Neuronal stem cell (in vitro differentiated cells): ENCODE measurements at regions not wholly inside any gene's neighbourhood (a gene's known extent, or its start where the extent isn't known, plus 50 kb on each side); places are given as distances from the start of the nearest gene placed in this dataset.

Experiments
- DNase-seq: peaks from one replicate; pipeline ENCODE4 v3.0.0-alpha.2; 2013; ENCODE audit warnings: low spot score
- H2AFZ ChIP-seq: one replicate; pipeline ENCODE4 v1.6.1; 2013; ENCODE audit warnings: mild to moderate bottlenecking, low read length, inconsistent platforms
- H2AK5ac ChIP-seq: 2 replicates; pipeline ENCODE4 v1.6.1; 2013; ENCODE audit warnings: low read depth, mild to moderate bottlenecking, inconsistent platforms, low read length, moderate library complexity, mixed read lengths
- H2BK120ac ChIP-seq: 2 replicates; pipeline ENCODE4 v1.6.1; 2013; ENCODE audit warnings: low read depth, mild to moderate bottlenecking, inconsistent platforms, low read length, moderate library complexity, mixed read lengths
- H2BK12ac ChIP-seq: one replicate; pipeline ENCODE4 v1.6.1; 2013; ENCODE audit warnings: low read length, inconsistent platforms
- H2BK15ac ChIP-seq: 2 replicates; pipeline ENCODE4 v1.6.1; 2013; ENCODE audit warnings: mild to moderate bottlenecking, low read length, inconsistent platforms, mixed read lengths
- H2BK5ac ChIP-seq: one replicate; pipeline ENCODE4 v1.6.1; 2013; ENCODE audit warnings: inconsistent platforms, mild to moderate bottlenecking, low read length, moderate library complexity
- H3K14ac ChIP-seq: one replicate; pipeline ENCODE4 v1.6.1; 2013; ENCODE audit warnings: low read length, inconsistent platforms
- H3K18ac ChIP-seq: 2 replicates; pipeline ENCODE4 v1.6.1; 2013; ENCODE audit warnings: low read length, inconsistent platforms
- H3K23ac ChIP-seq: 2 replicates; pipeline ENCODE4 v1.6.1; 2013; ENCODE audit warnings: low read depth, mild to moderate bottlenecking, mixed read lengths, low read length, inconsistent platforms; ENCODE audit not compliant: poor library complexity
- H3K27ac ChIP-seq: replicated peaks from 3 replicates; pipeline ENCODE4 v1.5.1; 2013; ENCODE audit warnings: low read length, inconsistent platforms
- H3K27me3 ChIP-seq, 3 experiments: 2 replicates each; pipeline ENCODE4 v1.6.1; 2013; ENCODE audit warnings: low read length in 3 of 3, mild to moderate bottlenecking in 2 of 3, inconsistent platforms in 1 of 3, low read depth in 1 of 3, mixed read lengths in 1 of 3, moderate library complexity in 1 of 3; ENCODE audit not compliant: control insufficient read depth in 3 of 3, insufficient read depth in 3 of 3
- H3K36me3 ChIP-seq, 2 donors: replicated peaks in 1 of 2; 2 replicates each; pipeline ENCODE4 v1.6.1; 2013; ENCODE audit warnings: low read length in 2 of 2; ENCODE audit not compliant: control insufficient read depth in 2 of 2, insufficient read depth in 2 of 2
- H3K4ac ChIP-seq: 2 replicates; pipeline ENCODE4 v1.6.1; 2013; ENCODE audit warnings: inconsistent platforms, mild to moderate bottlenecking, low read length, moderate library complexity
- H3K4me1 ChIP-seq, 2 donors: 1 replicate in 1 of 2; 2 replicates in 1 of 2; pipeline ENCODE4 v1.6.1; 2013; ENCODE audit warnings: low read length in 2 of 2, low read depth in 1 of 2; ENCODE audit not compliant: control insufficient read depth in 2 of 2, insufficient read depth in 1 of 2
- H3K4me2 ChIP-seq: one replicate; pipeline ENCODE4 v1.6.1; 2013; ENCODE audit warnings: mild to moderate bottlenecking, low read length, inconsistent platforms; ENCODE audit not compliant: insufficient read depth, poor library complexity, severe bottlenecking
- H3K4me3 ChIP-seq, 2 donors: 2 replicates each; pipeline ENCODE4 v1.5.1; 2013; ENCODE audit warnings: low read length in 2 of 2, mild to moderate bottlenecking in 2 of 2, inconsistent platforms in 1 of 2, moderate library complexity in 1 of 2
- H3K79me1 ChIP-seq: one replicate; pipeline ENCODE4 v1.6.1; 2013; ENCODE audit warnings: low read depth, mild to moderate bottlenecking, inconsistent platforms, low read length, moderate library complexity
- H3K9ac ChIP-seq: one replicate; pipeline ENCODE4 v1.6.1; 2013; ENCODE audit warnings: mild to moderate bottlenecking, low read depth, low read length, inconsistent platforms; ENCODE audit not compliant: poor library complexity
- H3K9me3 ChIP-seq, 2 donors: replicated peaks in 1 of 2; 2 replicates each; pipeline versions ENCODE3 to v1.6.1; 2013; ENCODE audit warnings: low read length in 2 of 2, mild to moderate bottlenecking in 2 of 2, inconsistent platforms in 1 of 2, low read depth in 1 of 2, mixed read lengths in 1 of 2, moderate library complexity in 1 of 2; ENCODE audit not compliant: control insufficient read depth in 2 of 2, insufficient read depth in 1 of 2
- H4K8ac ChIP-seq: one replicate; pipeline ENCODE4 v1.6.1; 2013; ENCODE audit warnings: low read depth, mild to moderate bottlenecking, inconsistent platforms, low read length, moderate library complexity
- H4K91ac ChIP-seq: one replicate; pipeline ENCODE4 v1.6.1; 2013; ENCODE audit warnings: low read length, low read depth, mild to moderate bottlenecking, inconsistent platforms; ENCODE audit not compliant: poor library complexity
- WGBS, 2 donors: extraction: QIAGEN DNeasy Blood & Tissue Kit; methylation state at CpG; one replicate each; pipeline ENCODE4 v1.1.7; 2013; ENCODE audit warnings: missing lambda C conversion rate in 2 of 2, mixed read lengths in 1 of 2; ENCODE audit not compliant: insufficient read length in 2 of 2, insufficient replicate concordance in 1 of 2; ENCODE audit errors: extremely low coverage in 2 of 2; 5-methylcytosine and 5-hydroxymethylcytosine counted together

- no peak overlapping the region for H2BK120ac ChIP-seq
- DNase-seq: no peak
- H3K27me3 ChIP-seq: no peaks in the 10 kb centered on the region
- no peak overlapping the region for H3K14ac ChIP-seq
- no peaks in the 10 kb centered on the region for H3K36me3 ChIP-seq
- no peaks in the 10 kb centered on the region for H3K4me1 ChIP-seq
- H2AFZ ChIP-seq: no peak overlapping the region
- no CpG with 5 or more reads among the region's 3 CpGs for WGBS, 2 donors
- no peak overlapping the region for H3K18ac ChIP-seq
- H2AK5ac ChIP-seq: no peak overlapping the region
- no peak overlapping the region for H4K8ac ChIP-seq
- no peak overlapping the region for H4K91ac ChIP-seq
- no peak overlapping the region for H3K27ac ChIP-seq
- no peak overlapping the region for H3K4me3 ChIP-seq
- H2BK5ac ChIP-seq: no peak overlapping the region
- H3K9me3 ChIP-seq: no peaks in the 10 kb centered on the region
- H3K4me2 ChIP-seq: no peak overlapping the region
- H3K79me1 ChIP-seq: no peaks in the 10 kb centered on the region
- H2BK15ac ChIP-seq: no peak overlapping the region
- no peak overlapping the region for H3K23ac ChIP-seq
- no peak overlapping the region for H2BK12ac ChIP-seq
- H3K9ac ChIP-seq: no peak overlapping the region
- no peak overlapping the region for H3K4ac ChIP-seq
These were observed 149.3 kb upstream of the NT5E start for GRCh38 chr6:85300581-85300980.

- Histone ChIP-seq H2AFZ (no peak overlapping the region), H3K27ac (no peak overlapping the region), H3K27me3 (no peaks in the 10 kb centered on the region), H4K91ac (no peak overlapping the region), H3K4me2 (no peak overlapping the region), H3K18ac (no peak overlapping the region), H2AK5ac (no peak overlapping the region), H3K9me3 (no peaks in the 10 kb centered on the region), H3K4ac (no peak overlapping the region), H2BK120ac (no peak overlapping the region), H2BK5ac (no peak overlapping the region), H3K4me3 (no peak overlapping the region), H3K9ac (no peak overlapping the region), H3K14ac (no peak overlapping the region), H3K23ac (no peak overlapping the region), H4K8ac (no peak overlapping the region), H2BK12ac (no peak overlapping the region), H2BK15ac (no peak overlapping the region), H3K4me1 (no peaks in the 10 kb centered on the region), H3K79me1 (no peaks in the 10 kb centered on the region), H3K36me3 (no peaks in the 10 kb centered on the region)
- WGBS, 2 donors: no CpG with 5 or more reads among the region's 3 CpGs
- no peak for DNase-seq
These were observed 151.3 kb upstream of the NT5E start for GRCh38 chr6:85298553-85298952.

GRCh38 chr6:85291326-85291725 lies 158.6 kb upstream of the NT5E start:
- no peaks in the 10 kb centered on the region for H3K4me1 ChIP-seq
- no peak for DNase-seq
- H3K4ac ChIP-seq: no peak overlapping the region
- no peaks in the 10 kb centered on the region for H3K79me1 ChIP-seq
- H3K14ac ChIP-seq: no peak overlapping the region
- H2BK12ac ChIP-seq: no peak overlapping the region
- no peak overlapping the region for H2AK5ac ChIP-seq
- H3K27ac ChIP-seq: no peak overlapping the region
- H3K4me2 ChIP-seq: no peak overlapping the region
- no peak overlapping the region for H3K18ac ChIP-seq
- no CpG with 5 or more reads among the region's 3 CpGs for WGBS, 2 donors
- no peaks in the 10 kb centered on the region for H3K9me3 ChIP-seq
- no peak overlapping the region for H3K23ac ChIP-seq
- H3K4me3 ChIP-seq: no peak overlapping the region
- H3K9ac ChIP-seq: no peak overlapping the region
- H2AFZ ChIP-seq: no peak overlapping the region
- no peak overlapping the region for H2BK15ac ChIP-seq
- no peaks in the 10 kb centered on the region for H3K36me3 ChIP-seq
- no peak overlapping the region for H4K91ac ChIP-seq
- no peak overlapping the region for H4K8ac ChIP-seq
- no peak overlapping the region for H2BK120ac ChIP-seq
- H2BK5ac ChIP-seq: no peak overlapping the region
- no peaks in the 10 kb centered on the region for H3K27me3 ChIP-seq

GRCh38 chr6:85287654-85288053 lies 162.2 kb upstream of the NT5E start:
- Histone ChIP-seq H3K14ac (no peak overlapping the region), H3K79me1 (no peaks in the 10 kb centered on the region), H2AFZ (no peak overlapping the region), H4K91ac (no peak overlapping the region), H3K36me3 (no peaks in the 10 kb centered on the region), H2BK15ac (no peak overlapping the region), H2BK12ac (no peak overlapping the region), H3K4me3 (no peak overlapping the region), H3K4me1 (no peaks in the 10 kb centered on the region), H3K4me2 (no peak overlapping the region), H3K27ac (no peak overlapping the region), H2BK120ac (no peak overlapping the region), H3K9ac (no peak overlapping the region), H2BK5ac (no peak overlapping the region), H2AK5ac (no peak overlapping the region), H3K4ac (no peak overlapping the region), H3K9me3 (no peaks in the 10 kb centered on the region), H3K18ac (no peak overlapping the region), H3K23ac (no peak overlapping the region), H4K8ac (no peak overlapping the region), H3K27me3 (no peaks in the 10 kb centered on the region)
- no CpG with 5 or more reads among the region's 9 CpGs for WGBS, 2 donors
- DNase-seq: no peak
